HEK293 (cell line): ENCODE measurements at regions not wholly inside any gene's neighbourhood (a gene's known extent, or its start where the extent isn't known, plus 50 kb on each side); places are given as distances from the start of the nearest gene placed in this dataset.

Experiments
- CTCF ChIA-PET: fragments of 350-600 bp; formaldehyde crosslinking; extraction: SDS; loops from one replicate; lab custom pipeline; 2021; ENCODE audit warnings: antibody characterized with exemption; lab: Yijun Ruan, JAX
- POLR2A ChIA-PET: fragments of 300-600 bp; formaldehyde crosslinking; extraction: SDS; loops from one replicate; lab custom pipeline; 2020; ENCODE audit warnings: antibody characterized with exemption, inconsistent platforms; lab: Yijun Ruan, JAX
- H3K27ac ChIP-seq: fragments of 200-500 bp; sonication (Bioruptor generic); 2 replicates; pipeline ENCODE4 v1.5.1; 2014; ENCODE audit warnings: low read depth, low read length, control low read depth, inconsistent platforms; ENCODE audit errors: extremely low read depth
- H3K36me3 ChIP-seq, 2 experiments: fragments of 200-500 bp in 1 of 2; sonication (Bioruptor generic) in 1 of 2; 1 replicate in 1 of 2; 2 replicates in 1 of 2; pipeline ENCODE4 v1.5.1; 2014 to 2017; ENCODE audit warnings: inconsistent platforms in 2 of 2, low read length in 2 of 2; ENCODE audit not compliant: control insufficient read depth in 2 of 2, insufficient read depth in 1 of 2
- H3K4me1 ChIP-seq: fragments of 200-500 bp; sonication (Bioruptor generic); 2 replicates; pipeline ENCODE4 v1.5.1; 2014; ENCODE audit warnings: mild to moderate bottlenecking, low read length, inconsistent platforms; ENCODE audit not compliant: control insufficient read depth, insufficient read depth
- H3K4me3 ChIP-seq: 2 replicates; pipeline ENCODE4 v1.5.1; 2011; ENCODE audit warnings: low read depth, mild to moderate bottlenecking, control low read depth, low read length, moderate library complexity
- H3K9me3 ChIP-seq: fragments of 200-500 bp; sonication (Bioruptor generic); 2 replicates; pipeline ENCODE4 v1.5.1; 2014; ENCODE audit warnings: low read depth, low read length, inconsistent platforms; ENCODE audit not compliant: control insufficient read depth, insufficient read depth
- HOXA7 ChIP-seq: sonication (generic); formaldehyde crosslinking; IDR thresholded peaks from 2 replicates; pipeline ENCODE4 v1.8.1; 2022; ENCODE audit warnings: missing genetic modification reagents, borderline replicate concordance
- OSR2 ChIP-seq: fragments of 450-650 bp; formaldehyde crosslinking; IDR thresholded peaks from 2 replicates; pipeline ENCODE4 v1.5.1; 2016; ENCODE audit warnings: missing biosample characterization, missing genetic modification characterization
- REPIN1 ChIP-seq: fragments of 450-650 bp; formaldehyde crosslinking; IDR thresholded peaks from 2 replicates; pipeline ENCODE4 v1.5.1; 2017; ENCODE audit warnings: missing biosample characterization, missing genetic modification characterization, low read depth
- TRIM28 ChIP-seq: IDR thresholded peaks from 2 replicates; pipeline ENCODE4 v1.6.1; 2011; ENCODE audit warnings: low read length, control low read depth, borderline replicate concordance
- YY2 ChIP-seq: fragments of 450-650 bp; formaldehyde crosslinking; IDR thresholded peaks from 2 replicates; pipeline ENCODE4 v1.5.1; 2016; ENCODE audit warnings: missing biosample characterization, missing genetic modification characterization
- ZBTB8A ChIP-seq: fragments of 450-650 bp; formaldehyde crosslinking; IDR thresholded peaks from 2 replicates; pipeline ENCODE4 v1.5.1; 2016; ENCODE audit warnings: missing biosample characterization, missing genetic modification characterization
- ZFHX2 ChIP-seq: fragments of 450-650 bp; formaldehyde crosslinking; conservative IDR thresholded peaks from 2 replicates; pipeline ENCODE4 v1.5.1; 2016; ENCODE audit warnings: missing biosample characterization, missing genetic modification characterization
- ZFP69B ChIP-seq: fragments of 450-650 bp; formaldehyde crosslinking; IDR thresholded peaks from 2 replicates; pipeline ENCODE4 v1.5.1; 2016; ENCODE audit warnings: missing biosample characterization, missing genetic modification characterization
- ZNF112 ChIP-seq: fragments of 450-650 bp; formaldehyde crosslinking; IDR thresholded peaks from 2 replicates; pipeline ENCODE4 v1.5.0; 2017; ENCODE audit warnings: missing biosample characterization, missing genetic modification characterization
- ZNF174 ChIP-seq: fragments of 450-650 bp; formaldehyde crosslinking; IDR thresholded peaks from 2 replicates; pipeline ENCODE4 v1.5.0; 2017; ENCODE audit warnings: missing biosample characterization, mild to moderate bottlenecking, missing genetic modification characterization
- ZNF202 ChIP-seq: fragments of 450-650 bp; formaldehyde crosslinking; IDR thresholded peaks from 2 replicates; pipeline ENCODE4 v1.5.1; 2016; ENCODE audit warnings: missing biosample characterization, missing genetic modification characterization, borderline replicate concordance
- ZNF335 ChIP-seq: fragments of 450-650 bp; formaldehyde crosslinking; conservative IDR thresholded peaks from 2 replicates; pipeline ENCODE4 v1.5.1; 2016; ENCODE audit warnings: missing biosample characterization, missing genetic modification characterization
- ZNF391 ChIP-seq: fragments of 450-650 bp; formaldehyde crosslinking; IDR thresholded peaks from 2 replicates; pipeline ENCODE4 v1.5.1; 2016; ENCODE audit warnings: low read depth, missing biosample characterization, missing genetic modification characterization, borderline replicate concordance
- ZNF416 ChIP-seq: fragments of 450-650 bp; formaldehyde crosslinking; IDR thresholded peaks from 2 replicates; pipeline ENCODE4 v1.5.1; 2016; ENCODE audit warnings: missing biosample characterization, missing genetic modification characterization
- ZNF623 ChIP-seq: fragments of 450-650 bp; formaldehyde crosslinking; IDR thresholded peaks from 2 replicates; pipeline ENCODE4 v1.5.1; 2016; ENCODE audit warnings: missing biosample characterization, missing genetic modification characterization
- ZNF624 ChIP-seq: fragments of 450-650 bp; formaldehyde crosslinking; IDR thresholded peaks from 2 replicates; pipeline ENCODE4 v1.5.1; 2017; ENCODE audit warnings: missing biosample characterization, missing genetic modification characterization
- ZNF670 ChIP-seq: fragments of 450-650 bp; formaldehyde crosslinking; IDR thresholded peaks from 2 replicates; pipeline ENCODE4 v1.5.1; 2016; ENCODE audit warnings: missing biosample characterization, missing genetic modification characterization, low read depth
- ZSCAN23 ChIP-seq: fragments of 450-650 bp; formaldehyde crosslinking; IDR thresholded peaks from 2 replicates; pipeline ENCODE4 v1.5.1; 2016; ENCODE audit warnings: missing biosample characterization, missing genetic modification characterization
- TF ChIP-seq, protein P1 (sequence below): fragments of 450-650 bp; formaldehyde crosslinking; IDR thresholded peaks from 2 replicates; pipeline ENCODE4 v1.5.1; 2016; ENCODE audit warnings: missing biosample characterization, missing genetic modification characterization
- TF ChIP-seq, protein P2 (sequence below): fragments of 450-650 bp; formaldehyde crosslinking; IDR thresholded peaks from 2 replicates; pipeline ENCODE4 v1.5.1; 2016; ENCODE audit warnings: missing biosample characterization, missing genetic modification characterization

DNA sequence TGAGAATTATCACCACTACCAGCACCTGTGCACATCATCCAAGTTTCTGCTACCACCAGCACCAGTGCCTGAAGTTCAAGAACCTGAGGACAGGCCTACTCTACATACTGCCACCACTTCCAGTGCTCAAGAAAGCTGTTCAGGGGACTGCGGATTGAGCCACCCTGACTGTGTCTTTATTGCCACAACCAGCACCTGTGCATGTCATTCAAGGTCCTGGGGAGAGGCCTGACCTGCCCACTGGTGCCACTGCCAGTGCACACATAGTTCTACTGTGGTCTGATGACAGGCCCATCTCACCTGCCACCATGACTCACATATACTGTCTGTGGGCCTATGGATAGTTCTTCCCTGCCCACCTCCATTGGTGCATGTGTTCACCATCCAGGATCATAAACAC is 559.4 kb downstream of the COL12A1 start:
- CTCF ChIA-PET = no interaction called here
- Histone ChIP-seq H3K9me3 (no peaks in the 10 kb centered on the region), H3K4me3 (no peak overlapping the region), H3K27ac (no peak overlapping the region), H3K36me3 (no peaks in the 10 kb centered on the region), H3K4me1 (no peaks in the 10 kb centered on the region)
- no peak for TF ChIP-seq ZNF391 (tag by site-specific recombination)
- TF ChIP-seq REPIN1 (tag by site-specific recombination) = no peak
- TF ChIP-seq ZNF623 (tag by site-specific recombination) = no peak
- no peak for TF ChIP-seq HOXA7 (CRISPR knock-in tag)
- TF ChIP-seq ZNF335 = no peak
- TF ChIP-seq, protein P1, sequence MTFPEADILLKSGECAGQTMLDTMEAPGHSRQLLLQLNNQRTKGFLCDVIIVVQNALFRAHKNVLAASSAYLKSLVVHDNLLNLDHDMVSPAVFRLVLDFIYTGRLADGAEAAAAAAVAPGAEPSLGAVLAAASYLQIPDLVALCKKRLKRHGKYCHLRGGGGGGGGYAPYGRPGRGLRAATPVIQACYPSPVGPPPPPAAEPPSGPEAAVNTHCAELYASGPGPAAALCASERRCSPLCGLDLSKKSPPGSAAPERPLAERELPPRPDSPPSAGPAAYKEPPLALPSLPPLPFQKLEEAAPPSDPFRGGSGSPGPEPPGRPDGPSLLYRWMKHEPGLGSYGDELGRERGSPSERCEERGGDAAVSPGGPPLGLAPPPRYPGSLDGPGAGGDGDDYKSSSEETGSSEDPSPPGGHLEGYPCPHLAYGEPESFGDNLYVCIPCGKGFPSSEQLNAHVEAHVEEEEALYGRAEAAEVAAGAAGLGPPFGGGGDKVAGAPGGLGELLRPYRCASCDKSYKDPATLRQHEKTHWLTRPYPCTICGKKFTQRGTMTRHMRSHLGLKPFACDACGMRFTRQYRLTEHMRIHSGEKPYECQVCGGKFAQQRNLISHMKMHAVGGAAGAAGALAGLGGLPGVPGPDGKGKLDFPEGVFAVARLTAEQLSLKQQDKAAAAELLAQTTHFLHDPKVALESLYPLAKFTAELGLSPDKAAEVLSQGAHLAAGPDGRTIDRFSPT (tag by site-specific recombination) = no peak
- no peak for TF ChIP-seq ZNF670
- TF ChIP-seq TRIM28 = no peak
- TF ChIP-seq ZFHX2 (tag by site-specific recombination) = no peak
- no peak for TF ChIP-seq ZBTB8A (tag by site-specific recombination)
- no peak for TF ChIP-seq OSR2
- TF ChIP-seq ZNF174 = no peak
- no peak for TF ChIP-seq ZSCAN23 (tag by site-specific recombination)
- no peak for TF ChIP-seq ZNF624 (tag by site-specific recombination)
- POLR2A ChIA-PET = no interaction called here

DNA sequence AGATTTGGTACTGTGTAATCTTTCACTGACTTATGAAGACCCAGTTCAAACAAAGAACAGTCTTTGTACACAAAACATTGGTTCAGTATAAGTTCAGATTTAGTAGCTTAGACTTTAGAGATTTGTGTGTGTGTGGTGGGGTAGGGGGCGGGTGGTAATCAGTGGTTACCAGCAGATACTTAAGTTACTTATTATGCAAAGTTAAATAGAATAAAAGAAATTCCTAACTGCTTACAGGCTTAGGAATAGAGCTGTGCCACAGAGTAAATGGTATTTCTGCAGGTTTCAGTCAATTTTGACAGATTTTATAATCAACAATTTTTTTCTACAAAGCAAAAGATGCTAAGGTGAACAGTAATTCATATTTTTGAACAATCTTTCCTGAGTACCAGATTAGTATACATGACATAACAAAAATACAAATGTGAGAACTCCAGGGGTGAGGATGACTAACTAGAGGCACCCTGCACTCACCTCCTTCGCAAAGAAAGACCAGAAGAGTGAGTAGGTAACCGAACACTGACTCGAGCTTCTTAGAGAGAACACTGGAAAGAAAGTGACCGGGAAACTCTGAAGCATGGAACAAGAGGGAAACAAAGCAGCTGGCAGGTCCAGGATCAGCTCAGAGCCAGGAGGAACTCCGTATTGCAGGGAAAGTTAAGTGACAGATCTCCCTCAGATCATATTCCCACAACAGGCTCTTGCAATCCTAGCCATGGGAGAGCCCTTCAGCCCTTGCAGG is 560.6 kb downstream of the COL12A1 start:
- H3K27ac ChIP-seq = no peak overlapping the region
- CTCF ChIA-PET = no interaction called here
- TF ChIP-seq, protein P2, sequence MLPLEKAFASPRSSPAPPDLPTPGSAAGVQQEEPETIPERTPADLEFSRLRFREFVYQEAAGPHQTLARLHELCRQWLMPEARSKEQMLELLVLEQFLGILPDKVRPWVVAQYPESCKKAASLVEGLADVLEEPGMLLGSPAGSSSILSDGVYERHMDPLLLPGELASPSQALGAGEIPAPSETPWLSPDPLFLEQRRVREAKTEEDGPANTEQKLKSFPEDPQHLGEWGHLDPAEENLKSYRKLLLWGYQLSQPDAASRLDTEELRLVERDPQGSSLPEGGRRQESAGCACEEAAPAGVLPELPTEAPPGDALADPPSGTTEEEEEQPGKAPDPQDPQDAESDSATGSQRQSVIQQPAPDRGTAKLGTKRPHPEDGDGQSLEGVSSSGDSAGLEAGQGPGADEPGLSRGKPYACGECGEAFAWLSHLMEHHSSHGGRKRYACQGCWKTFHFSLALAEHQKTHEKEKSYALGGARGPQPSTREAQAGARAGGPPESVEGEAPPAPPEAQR (tag by site-specific recombination) = no peak
- no peak for TF ChIP-seq ZNF416
- H3K4me3 ChIP-seq = no peak overlapping the region
- POLR2A ChIA-PET = no interaction called here
- no peaks in the 10 kb centered on the region for H3K9me3 ChIP-seq
- no peaks in the 10 kb centered on the region for H3K36me3 ChIP-seq
- no peaks in the 10 kb centered on the region for H3K4me1 ChIP-seq

DNA sequence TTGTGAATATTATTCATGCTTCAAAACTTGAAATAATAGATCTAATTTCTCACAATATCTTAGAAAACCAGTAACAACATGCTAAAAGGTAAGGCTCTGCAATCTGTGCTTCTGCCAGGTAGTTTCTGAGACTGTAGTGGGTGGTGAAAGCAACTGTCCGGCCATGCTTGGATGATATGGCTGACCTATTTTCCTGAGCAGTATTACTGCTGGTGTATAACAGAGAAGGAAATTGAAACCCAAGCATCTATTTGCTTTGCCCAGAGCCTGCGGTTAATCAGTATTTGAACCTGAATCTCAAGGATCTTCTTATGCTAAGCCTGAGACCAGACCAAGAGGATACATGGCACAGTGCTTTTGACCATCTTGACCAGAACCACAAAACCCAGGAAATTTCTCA is 563.8 kb downstream of the COL12A1 start:
- Histone ChIP-seq H3K4me3 (no peak overlapping the region), H3K36me3 (no peaks in the 10 kb centered on the region), H3K4me1 (no peaks in the 10 kb centered on the region), H3K9me3 (no peaks in the 10 kb centered on the region), H3K27ac (no peak overlapping the region)
- ChIA-PET POLR2A (no interaction called here), CTCF (no interaction called here)
- TF ChIP-seq ZFP69B (no peak), ZNF202 (tag by site-specific recombination) (no peak), YY2 (no peak), ZNF112 (tag by site-specific recombination) (no peak)
